ENCODE measurements at regions not wholly inside any gene's neighbourhood (a gene's known extent, or its start where the extent isn't known, plus 50 kb on each side); places are given as distances from the start of the nearest gene placed in this dataset.
"Not testable (repeated sequence)": the region's sequence is repeated elsewhere in the genome, so short reads cannot be mapped to it uniquely, and the experiment has no call there.

DNA sequence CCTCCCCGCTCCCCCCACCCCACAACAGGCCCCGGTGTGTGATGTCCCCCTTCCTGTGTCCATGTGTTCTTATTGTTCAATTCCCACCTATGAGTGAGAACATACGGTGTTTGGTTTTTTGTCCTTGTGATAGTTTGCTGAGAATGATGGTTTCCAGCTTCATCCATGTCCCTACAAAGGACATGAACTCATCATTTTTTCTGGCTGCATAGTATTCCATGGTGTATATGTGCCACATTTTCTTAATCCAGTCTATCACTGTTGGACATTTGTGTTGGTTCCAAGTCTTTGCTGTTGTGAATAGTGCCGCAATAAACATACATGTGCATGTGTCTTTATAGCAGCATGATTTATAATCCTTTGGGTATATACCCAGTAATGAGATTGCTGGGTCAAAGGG lies 104.3 kb downstream of the MTPN start:
- DNase-seq (ENCODE audit: low spot score) = not testable (repeated sequence)

DNA sequence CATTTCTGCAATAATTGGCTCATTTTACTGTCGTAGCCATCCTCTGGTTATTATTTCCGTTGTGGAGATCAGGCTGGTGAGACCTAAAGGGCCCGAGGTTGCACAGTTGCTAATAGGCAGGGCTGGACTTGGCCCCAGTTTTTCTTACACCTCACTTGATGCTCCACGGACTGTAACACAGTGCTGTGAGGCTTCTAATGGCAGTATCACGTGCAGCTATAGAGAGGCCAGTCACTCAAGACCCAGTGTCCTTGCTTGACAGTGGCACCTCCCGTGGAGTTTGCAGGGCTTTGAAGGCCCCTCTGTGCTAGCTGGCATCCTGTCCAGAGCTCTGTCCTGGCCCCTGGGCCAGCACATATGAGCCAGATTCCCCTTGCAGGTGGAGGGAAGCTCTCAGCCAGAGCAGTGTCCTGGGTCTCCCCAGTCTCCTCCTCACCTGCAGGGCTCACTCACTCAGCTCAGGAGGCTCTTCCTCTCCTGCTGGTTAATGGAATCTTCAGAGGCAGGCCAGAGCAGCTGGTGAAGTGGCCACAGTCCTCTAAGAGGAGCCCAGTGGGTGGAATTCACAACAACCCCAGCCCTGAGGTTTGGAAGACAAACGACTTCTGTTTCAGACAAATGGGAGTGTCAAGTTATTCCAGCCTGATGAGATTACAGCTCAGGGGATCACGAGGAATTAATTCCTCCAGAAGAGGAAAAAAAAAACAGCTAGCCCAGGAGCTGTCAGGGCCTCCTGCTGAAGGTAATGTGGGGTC lies 114.2 kb upstream of the FAM180A start:
- DNase-seq (ENCODE audit: low spot score) = no peak

DNA sequence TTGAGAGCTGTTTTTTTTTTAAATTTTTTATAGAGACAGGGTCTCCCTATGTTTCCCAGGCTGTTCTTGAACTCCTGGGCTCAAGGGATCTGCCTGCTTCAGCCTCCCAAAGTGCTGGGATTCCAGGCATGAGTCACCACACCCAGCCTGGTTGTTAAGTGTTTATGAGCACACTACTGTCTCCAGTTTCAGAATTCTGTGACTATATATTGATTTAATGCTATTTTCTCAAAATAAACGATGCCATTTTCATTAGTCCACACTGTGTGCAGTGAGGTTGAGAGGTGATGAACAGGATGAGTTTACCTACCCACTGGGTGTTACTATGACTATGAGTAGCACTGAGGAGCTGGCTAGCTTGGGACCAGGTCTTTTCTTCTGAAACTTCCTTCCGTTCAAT lies 110.9 kb upstream of the FAM180A start:
- no peak for DNase-seq (ENCODE audit: low spot score)

DNA sequence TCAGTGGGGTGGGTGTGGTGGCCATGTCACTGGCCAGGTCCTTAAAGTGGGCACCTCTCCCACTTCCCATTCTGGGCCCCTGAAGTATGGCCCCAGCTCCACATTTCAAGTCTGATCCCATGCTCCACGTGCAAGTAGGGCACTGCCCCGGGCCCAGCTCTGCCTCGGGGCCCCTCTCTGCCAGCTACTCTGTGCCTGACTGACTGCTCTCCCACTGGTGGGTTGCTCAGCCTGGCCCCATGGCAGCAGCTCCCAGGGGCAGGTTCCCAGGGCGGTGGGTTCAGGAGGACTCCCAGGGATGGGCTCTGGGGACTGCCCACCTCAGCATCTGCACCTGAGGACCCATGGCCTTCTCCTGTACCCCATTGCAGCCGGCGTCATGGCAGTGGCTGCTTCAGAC lies 110.2 kb upstream of the FAM180A start:
- no peak for DNase-seq (ENCODE audit: low spot score)

DNA sequence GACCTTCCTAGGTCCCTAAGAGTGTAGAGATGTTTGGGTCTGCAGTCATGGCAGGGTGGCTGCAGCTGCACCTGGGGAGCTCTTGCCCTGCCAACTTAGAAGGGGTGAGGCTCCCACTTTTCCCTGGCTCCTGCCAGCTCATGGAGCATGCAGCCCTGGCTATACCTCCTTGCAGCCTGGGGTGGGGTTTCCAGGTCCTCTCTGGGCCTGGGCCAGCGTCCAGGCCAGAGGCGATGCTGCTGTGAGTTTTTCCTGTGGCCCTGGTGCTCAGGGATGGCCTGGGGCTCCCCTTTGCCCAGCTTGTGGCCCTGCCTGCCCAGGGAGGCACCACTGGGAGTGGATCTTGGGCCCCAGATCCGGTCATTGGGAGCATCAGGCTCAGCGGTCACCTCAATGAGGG lies 109.8 kb upstream of the FAM180A start:
- DNase-seq (ENCODE audit: low spot score) = no peak

DNA sequence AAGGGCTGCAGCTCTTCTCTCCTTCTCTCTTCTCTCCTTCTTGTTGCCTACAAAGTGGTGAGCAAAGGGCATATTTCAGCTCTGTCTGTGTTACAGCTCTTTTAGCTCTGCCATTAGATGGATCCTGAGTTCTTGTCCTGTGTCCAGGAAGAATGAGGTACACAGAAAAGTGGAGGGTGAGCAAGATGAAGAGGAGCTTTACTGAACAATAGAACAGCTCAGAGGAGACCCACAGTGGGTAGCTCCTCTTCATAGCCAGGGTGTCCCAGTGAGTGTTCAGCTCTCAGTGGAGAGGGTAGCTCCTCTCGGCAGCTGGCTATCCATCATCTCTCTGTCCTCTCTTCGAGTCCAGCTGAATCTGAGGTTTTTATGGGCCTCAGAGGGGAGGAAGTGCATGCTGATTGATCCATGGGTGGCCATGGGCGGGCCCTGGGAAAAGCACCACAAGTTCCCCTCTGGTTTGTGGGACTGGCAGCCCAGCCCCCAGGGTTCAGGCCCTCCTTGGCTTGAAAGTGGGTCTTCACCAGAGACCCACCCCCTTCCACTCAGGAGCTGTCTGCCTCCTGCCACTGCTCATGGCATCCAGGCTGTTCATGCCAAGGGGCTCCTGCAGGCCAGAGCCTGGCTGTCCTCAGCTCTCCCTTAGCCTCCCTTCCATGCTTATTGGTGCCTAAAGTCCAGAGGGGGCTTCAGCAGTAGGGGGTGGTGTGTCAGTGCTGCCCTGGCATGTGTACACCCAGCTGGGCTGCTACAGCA lies 109.1 kb upstream of the FAM180A start:
- no peak for DNase-seq (ENCODE audit: low spot score)

DNA sequence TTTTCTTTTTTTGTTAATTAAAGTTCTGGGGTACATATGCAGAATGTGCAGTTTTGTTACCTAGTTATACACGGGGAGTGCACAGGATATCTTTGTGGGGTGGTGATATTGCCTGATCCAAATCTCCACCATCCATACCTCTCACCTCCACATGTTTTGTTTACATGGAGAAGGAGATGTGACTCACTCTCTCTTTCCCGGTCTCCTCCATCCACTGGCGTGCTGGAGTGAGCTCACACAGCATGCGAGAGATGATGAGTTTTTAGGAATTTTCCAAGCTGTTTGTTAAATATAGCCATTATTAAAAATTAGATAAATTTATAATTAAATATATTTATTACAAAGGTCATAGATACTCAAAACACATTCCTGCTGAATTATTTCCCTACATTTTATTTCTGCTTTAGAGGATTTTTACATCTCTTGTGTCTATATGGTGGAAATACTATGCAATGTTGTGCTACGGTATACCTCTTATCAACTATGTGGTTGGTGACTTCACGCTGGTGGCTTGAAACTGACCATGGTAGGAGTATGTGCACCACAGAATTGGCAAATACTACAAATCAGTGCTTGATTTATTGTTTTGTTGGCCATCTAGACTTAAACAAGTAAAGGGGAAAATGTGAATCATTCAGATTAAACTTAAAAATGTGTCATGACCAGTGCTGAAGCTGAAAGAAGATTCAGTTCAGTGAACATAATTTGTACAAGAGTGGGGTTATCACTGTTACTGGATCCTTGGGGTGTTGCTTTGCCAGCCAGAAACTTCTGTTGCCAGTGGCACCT lies 107.9 kb upstream of the FAM180A start:
- no peak for DNase-seq (ENCODE audit: low spot score)

DNA sequence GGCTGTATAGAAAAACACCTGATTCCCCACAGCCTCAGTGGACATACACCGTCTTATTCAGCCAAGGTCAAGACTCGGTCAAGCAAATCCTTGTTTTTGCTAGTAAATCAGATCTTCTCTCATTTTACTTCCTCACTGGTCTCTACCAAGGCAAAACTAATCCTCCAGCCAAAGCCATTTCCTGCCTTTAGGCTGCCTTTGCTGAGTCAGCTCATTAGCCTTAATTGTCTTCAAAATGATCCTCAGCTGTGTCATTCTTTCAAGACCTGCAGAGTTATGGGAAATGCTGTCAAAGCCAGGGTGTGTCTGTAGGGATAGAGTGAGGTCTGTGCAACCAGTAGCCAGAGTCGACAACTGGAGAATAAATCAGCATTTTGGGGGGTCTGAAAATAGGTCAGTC lies 107.2 kb upstream of the FAM180A start:
- no peak for DNase-seq (ENCODE audit: low spot score)

DNA sequence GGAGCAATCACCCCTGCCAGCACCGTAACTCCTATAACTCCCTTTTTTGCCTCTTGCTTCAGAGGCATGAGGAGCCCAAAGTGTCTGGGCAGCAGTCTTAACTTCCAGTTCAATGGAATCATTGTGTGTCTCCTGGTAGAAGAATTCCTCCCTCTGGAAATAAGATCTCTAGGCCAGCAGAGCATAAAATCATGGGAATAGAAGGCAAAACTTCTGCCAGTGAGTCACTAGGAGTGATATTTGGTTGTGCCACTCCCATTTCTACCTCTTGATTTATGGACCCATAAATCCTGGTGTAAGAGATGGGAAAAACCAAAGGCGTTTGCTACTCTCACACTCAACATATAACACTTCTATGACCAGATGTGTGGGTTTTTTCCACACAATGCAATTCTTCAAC lies 104.9 kb upstream of the FAM180A start:
- no peak for DNase-seq (ENCODE audit: low spot score)

DNA sequence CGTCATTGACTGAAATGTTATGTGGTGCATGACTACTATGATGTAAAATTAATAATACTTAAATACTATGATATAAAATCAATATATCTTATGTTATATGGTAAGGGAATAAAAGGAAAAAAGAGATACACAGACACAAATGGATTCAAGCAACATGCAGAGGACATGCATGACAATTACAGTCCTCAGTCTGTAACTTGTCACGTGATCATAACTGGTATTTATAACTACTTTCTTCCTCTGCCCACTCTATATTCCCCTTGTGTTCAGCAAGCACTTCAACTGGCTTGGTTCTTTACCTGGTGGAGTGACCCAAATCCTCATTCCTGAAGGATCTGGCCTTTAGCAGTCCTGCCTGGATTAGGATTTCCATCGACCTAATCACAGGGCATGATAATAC lies 104.4 kb upstream of the FAM180A start:
- no peak for DNase-seq (ENCODE audit: low spot score)

DNA sequence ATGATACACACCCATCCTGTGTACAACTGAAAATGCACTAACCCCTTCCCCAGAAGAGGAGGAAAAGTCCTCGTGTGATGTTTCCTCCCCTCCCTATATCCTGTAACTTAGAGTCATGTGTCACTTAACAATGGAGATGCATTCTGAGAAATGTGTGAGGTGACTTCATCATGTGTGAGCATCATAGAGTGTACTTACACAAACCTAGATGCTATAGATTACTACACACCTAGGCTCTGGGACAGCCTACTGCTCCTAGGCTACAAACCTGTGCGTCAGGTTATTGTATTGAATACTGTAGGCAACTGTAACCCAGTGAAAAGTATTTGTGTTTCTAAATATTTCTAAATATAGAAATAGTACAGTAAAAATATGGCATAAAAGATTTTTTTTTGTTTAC lies 98.6 kb upstream of the FAM180A start:
- no peak for DNase-seq (ENCODE audit: low spot score)

DNA sequence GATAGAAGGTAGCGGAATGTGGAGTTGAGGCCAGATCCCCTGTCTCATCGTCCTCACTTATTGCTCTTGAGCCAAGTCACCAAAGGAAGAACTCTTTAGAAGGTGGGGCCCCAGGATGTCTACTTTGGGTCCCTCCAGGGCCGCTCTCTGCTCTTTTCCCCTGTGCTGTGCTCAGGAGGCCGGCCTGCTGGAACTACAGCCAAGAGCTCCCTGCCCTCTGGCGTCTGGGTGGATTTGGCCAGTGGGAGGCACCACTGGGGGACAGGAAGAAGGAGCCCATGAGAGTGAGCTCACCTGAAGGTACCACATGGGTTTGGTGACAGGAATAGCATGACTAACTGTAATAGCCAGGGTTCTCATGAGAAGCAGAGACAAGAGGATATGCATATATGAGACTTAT lies 97.7 kb upstream of the FAM180A start:
- DNase-seq (ENCODE audit: low spot score) = no peak

DNA sequence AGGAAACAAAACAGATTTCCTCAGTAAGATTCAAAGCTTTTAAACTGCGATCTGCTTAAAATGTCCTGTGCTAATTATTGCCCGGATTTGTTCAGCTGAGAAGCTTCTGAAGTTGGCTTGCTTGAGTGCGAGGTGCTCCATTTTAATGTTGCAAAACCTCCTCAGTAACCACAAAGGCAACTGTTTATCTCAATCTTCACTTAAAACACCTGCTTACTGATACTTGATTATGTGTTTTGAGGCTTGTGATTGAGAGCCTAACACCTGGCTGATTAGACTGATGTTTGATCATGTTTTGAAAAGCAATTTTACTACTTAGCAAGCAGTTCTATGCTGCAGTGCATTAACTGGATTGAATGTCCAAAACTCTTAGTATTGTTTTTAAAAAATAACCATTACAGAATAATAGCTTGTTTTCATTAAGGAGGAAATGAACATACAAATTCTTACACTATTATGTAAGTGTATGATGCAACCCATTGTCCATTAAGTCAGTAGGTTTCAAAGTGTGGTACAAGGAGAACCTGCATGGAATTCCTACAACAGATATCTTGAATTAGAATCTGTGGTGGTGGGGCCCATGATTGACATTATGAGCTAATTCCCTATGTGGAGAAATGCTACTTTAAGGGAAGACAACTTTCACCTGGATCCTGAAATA lies 96.9 kb upstream of the FAM180A start:
- no peak for DNase-seq (ENCODE audit: low spot score)

DNA sequence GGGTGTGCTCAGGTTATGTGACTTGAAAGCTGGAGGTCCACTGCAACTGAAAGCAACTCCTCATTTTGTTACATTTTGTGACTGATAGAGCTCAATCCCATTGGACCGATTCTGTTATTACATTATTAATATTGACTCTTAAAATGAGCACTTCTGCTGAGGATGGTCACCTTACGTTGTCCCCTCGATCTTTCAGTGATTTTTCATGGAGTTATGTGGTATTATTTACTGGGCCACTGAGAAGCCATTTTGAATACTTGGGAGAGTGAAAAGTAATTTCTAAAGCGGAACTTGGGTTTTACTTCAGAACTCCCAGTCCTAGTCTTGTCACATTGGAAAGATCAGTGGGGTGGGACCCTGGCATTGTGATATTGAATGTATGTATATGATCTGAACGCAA lies 96.3 kb upstream of the FAM180A start:
- no peak for DNase-seq (ENCODE audit: low spot score)

DNA sequence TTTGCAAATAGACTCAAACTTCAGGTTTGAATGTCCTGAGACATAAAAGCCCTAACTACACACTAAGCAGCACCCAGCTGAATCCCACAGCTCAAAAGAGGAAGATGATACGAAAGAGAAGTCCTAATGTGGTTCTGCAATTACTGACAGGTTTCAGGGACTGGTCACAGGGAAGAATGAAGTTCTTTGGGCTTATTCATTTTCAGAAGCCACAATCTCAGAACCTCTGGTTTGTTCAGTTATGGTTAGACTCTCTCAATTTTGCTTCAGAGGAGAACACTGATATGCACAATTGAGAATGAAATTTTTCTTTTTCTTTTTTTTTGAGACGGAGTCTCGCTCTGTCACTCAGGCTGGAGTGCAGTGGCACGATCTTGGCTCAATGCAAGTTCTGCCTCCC lies 94.6 kb upstream of the FAM180A start:
- no peak for DNase-seq (ENCODE audit: low spot score)

DNA sequence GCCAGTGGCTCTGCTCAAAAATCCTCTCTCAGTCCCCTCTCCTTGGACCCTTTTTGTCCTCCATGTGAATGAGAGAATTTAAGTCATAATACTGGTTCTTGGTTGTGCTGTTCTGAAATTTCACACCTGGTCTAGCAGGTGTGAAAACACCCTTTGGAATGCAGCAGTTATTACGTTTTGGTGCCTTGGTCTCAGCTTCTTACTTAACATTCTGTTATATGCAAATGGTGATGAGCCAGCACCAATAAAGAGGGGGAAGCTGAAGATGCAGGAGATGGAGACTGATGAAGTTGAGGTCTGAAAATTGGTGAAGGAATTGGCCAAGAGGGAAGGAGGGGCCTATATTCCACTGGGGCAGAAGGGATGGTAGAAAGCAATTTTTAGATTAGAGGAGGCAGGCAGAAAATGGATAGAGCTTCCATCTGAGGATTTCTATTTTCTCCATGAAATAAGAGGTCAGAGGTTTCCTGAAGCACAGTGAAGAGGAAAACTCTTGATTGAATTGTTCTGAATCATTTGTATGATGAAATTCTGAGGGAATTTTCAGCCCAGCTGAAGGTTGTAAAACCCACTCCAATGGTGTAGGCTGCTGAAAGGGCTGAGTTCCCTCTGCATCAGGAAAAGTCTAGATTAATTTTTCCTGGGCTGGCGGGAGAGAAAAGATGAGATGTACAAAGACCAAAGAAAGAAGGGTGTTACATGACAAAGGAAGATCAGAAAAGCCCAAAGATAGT lies 94.0 kb upstream of the FAM180A start:
- DNase-seq (ENCODE audit: low spot score) = no peak

DNA sequence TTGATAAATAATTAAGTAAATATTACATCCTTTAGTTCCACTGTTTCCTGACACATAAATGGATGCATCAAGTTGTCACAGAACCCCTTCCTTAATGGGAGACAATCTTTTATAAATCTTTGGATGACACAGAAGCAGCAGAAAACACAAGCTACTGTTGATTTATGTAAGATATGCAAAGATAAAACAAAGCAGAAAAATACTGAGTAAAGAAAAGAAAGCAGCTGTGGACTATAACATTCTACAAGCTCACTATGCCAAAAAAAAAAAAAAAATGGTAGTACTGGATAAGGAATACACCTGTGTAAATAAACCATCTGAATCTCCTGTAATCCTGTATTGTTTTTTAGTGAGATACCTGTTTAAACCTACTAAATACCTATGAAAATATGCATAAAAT lies 92.0 kb upstream of the FAM180A start:
- DNase-seq (ENCODE audit: low spot score) = no peak

DNA sequence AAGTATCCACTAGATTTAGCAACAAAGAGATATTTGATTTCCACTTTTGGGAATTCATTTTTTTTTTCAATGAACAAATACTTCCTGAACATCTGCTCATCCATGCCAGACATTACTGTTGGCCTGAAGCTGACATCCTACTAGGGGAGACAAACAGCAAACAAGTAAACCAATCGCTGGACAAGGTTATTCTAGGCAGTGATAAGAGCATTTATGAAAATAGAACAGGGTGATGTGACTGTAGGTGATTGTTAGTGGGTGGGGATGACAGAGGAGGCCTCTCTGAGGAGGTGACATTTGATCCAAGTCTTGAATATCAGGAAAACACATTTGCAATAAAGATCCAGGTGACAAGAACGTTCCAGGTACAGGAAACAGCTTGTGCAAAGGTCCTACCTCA lies 89.1 kb upstream of the FAM180A start:
- no peak for DNase-seq (ENCODE audit: low spot score)

DNA sequence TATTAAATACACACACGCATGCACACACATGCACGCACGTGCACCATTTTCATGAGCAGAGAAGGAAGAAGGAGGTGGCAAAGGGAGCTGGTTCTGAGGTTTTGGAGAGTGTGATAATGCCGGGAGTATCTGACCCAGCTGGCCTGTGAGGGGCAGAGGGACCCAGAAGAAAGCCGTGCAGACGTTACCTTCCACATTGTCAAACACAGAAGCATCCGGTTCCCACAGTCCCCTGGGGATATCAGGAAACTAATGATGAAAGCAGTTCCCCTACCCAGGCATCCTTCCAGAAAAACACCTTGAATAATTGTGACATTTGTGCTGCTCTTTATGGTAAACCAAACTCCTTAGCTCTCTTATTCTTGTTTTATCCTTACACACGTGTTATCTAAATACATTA lies 85.7 kb upstream of the FAM180A start:
- no peak for DNase-seq (ENCODE audit: low spot score)

DNA sequence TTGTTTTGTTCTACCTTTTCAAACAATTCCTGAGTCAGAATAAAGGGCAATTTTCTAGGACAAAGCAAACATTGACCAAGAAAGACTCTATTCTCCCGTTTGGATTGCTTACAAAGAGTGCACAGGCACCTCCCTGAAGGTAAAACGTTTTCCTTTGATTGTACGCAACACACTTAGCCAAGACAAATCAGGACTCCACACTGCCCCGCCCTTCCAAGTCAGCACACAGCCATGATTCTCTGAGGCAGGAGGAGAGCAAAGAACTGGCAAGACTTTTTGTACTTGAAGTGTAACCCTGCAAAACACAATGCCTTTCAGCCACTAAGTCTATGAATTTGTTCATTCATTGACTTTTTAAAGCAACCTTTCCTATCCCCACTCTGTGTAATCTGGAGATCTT lies 85.0 kb upstream of the FAM180A start:
- no peak for DNase-seq (ENCODE audit: low spot score)

DNA sequence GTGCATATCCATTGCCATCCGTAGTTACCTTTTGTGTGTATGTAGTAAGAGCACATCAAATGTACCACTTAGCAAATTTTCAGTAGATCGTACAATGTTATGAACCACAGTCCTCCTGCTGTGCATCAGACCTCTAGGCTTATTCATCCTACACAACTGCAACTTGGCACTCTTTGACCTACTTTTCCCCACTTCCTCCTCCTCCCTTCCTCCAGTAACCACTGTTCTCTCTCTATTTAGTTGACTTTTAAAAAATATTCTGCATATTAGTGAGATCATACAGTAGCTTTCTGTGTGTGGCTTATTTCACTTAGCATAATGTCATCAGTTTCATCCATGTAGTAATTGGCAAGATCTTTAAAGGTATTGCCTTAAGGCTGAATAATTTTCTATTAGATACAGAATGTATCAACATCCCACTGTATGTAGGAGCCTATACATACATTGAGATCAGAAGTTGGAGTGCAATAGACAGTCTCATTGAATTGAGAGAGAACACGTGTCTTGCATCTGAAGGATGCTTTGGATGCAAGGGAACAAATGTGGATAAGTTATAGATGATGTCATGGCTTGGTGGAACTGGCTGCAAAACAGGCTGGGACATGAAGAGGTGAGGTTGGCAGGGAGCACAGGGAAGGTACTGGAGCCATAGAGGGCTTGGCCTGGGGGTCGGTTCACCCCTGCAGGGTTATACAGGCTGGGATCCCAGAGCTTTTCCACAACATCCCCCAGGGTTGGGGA lies 83.0 kb upstream of the FAM180A start:
- no peak for DNase-seq (ENCODE audit: low spot score)

Measured in HuH-7.5 (cell line).